Fibroblast of lung (primary cell): ENCODE measurements at regions not wholly inside any gene's neighbourhood (a gene's known extent, or its start where the extent isn't known, plus 50 kb on each side); places are given as distances from the start of the nearest gene placed in this dataset.

ENCODE experiments used
- DNase-seq, 2 donors: peaks; one replicate each; pipeline versions ENCODE4 v3.0.0 to v3.0.0-alpha.2; 2010; ENCODE audit warnings: low read depth in 2 of 2
- H2AFZ ChIP-seq: 2 replicates; pipeline ENCODE4 v1.5.1; 2012; ENCODE audit warnings: low read length, control low read depth, inconsistent platforms
- H3K27ac ChIP-seq: 2 replicates; pipeline ENCODE4 v1.5.1; 2011; ENCODE audit warnings: low read length, control low read depth; ENCODE audit not compliant: insufficient read depth
- H3K27me3 ChIP-seq: 2 replicates; pipeline ENCODE4 v1.5.1; 2011; ENCODE audit warnings: mild to moderate bottlenecking, low read length; ENCODE audit not compliant: control insufficient read depth, insufficient read depth
- H3K36me3 ChIP-seq: 2 replicates; pipeline ENCODE4 v1.5.1; 2011; ENCODE audit warnings: low read length; ENCODE audit not compliant: control insufficient read depth, insufficient read depth
- H3K4me1 ChIP-seq: 2 replicates; pipeline ENCODE4 v1.5.1; 2011; ENCODE audit warnings: low read length; ENCODE audit not compliant: control insufficient read depth, insufficient read depth; ENCODE audit errors: extremely low read depth
- H3K4me2 ChIP-seq: 2 replicates; pipeline ENCODE4 v1.5.1; 2011; ENCODE audit warnings: low read length, control low read depth; ENCODE audit not compliant: insufficient read depth; ENCODE audit errors: extremely low read depth
- H3K4me3 ChIP-seq, 4 experiments: fragments of 200-600 bp in 1 of 4; sonication (generic) in 1 of 4; replicated peaks in 1 of 4; 2 replicates each; pipeline ENCODE4 v1.5.1; 2011 to 2016; ENCODE audit warnings: low read length in 4 of 4, low read depth in 3 of 4, mild to moderate bottlenecking in 3 of 4, control low read depth in 2 of 4, inconsistent platforms in 1 of 4, mixed read lengths in 1 of 4; ENCODE audit not compliant: insufficient read depth in 1 of 4; ENCODE audit errors: control extremely low read depth in 1 of 4
- H3K79me2 ChIP-seq: 2 replicates; pipeline ENCODE4 v1.5.1; 2012; ENCODE audit warnings: mild to moderate bottlenecking, low read length, inconsistent platforms; ENCODE audit not compliant: control insufficient read depth, insufficient read depth
- H3K9ac ChIP-seq: 2 replicates; pipeline ENCODE4 v1.5.1; 2011; ENCODE audit warnings: mild to moderate bottlenecking, low read length, control low read depth; ENCODE audit not compliant: insufficient read depth
- H3K9me3 ChIP-seq: 2 replicates; pipeline ENCODE4 v1.5.1; 2012; ENCODE audit warnings: low read depth, low read length; ENCODE audit not compliant: control insufficient read depth, insufficient read depth
- H4K20me1 ChIP-seq: 2 replicates; pipeline ENCODE4 v1.5.1; 2011; ENCODE audit warnings: low read length; ENCODE audit not compliant: control insufficient read depth, insufficient read depth; ENCODE audit errors: extremely low read depth
- EZH2 ChIP-seq: IDR thresholded peaks from 2 replicates; pipeline ENCODE4 v1.5.1; 2012; ENCODE audit warnings: low read length, control low read depth, mild to moderate bottlenecking; ENCODE audit errors: missing control alignments
- TF ChIP-seq, protein P1 (sequence below), 2 donors: IDR thresholded peaks in 1 of 2; conservative IDR thresholded peaks in 1 of 2; 1 replicate in 1 of 2; 2 replicates in 1 of 2; pipeline ENCODE4 v1.5.1; 2011 to 2012; ENCODE audit warnings: low read length in 2 of 2, control low read depth in 1 of 2, inconsistent platforms in 1 of 2, low read depth in 1 of 2, mild to moderate bottlenecking in 1 of 2

DNA sequence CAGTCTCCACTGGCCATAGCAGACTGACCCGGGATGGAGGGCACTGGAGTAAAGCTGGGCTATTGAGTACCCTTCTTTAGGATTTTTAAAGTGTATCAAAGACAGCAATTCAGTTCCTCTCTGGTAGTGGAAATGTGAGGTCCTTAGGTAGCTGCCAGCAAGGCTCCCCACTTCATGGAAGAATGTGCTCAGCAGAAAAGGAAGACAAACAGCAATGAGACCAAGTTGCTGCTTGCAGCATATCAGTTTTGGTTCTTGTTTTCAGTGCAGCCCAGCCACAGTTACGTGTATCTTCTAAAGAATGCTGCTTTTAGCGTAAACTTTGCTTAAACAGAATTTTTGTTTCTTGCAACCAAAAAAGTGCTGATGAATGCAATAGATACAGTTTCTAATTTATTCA, 374.0 kb upstream of the CBLB start:
- TF ChIP-seq, protein P1, sequence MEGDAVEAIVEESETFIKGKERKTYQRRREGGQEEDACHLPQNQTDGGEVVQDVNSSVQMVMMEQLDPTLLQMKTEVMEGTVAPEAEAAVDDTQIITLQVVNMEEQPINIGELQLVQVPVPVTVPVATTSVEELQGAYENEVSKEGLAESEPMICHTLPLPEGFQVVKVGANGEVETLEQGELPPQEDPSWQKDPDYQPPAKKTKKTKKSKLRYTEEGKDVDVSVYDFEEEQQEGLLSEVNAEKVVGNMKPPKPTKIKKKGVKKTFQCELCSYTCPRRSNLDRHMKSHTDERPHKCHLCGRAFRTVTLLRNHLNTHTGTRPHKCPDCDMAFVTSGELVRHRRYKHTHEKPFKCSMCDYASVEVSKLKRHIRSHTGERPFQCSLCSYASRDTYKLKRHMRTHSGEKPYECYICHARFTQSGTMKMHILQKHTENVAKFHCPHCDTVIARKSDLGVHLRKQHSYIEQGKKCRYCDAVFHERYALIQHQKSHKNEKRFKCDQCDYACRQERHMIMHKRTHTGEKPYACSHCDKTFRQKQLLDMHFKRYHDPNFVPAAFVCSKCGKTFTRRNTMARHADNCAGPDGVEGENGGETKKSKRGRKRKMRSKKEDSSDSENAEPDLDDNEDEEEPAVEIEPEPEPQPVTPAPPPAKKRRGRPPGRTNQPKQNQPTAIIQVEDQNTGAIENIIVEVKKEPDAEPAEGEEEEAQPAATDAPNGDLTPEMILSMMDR (conservative IDR thresholded peaks at IDR 0.05 in 1 of 2, IDR thresholded peaks at IDR 0.05 in 1 of 2; ENCODE audit: low read depth in 1 of 2, low read length in 2 of 2), result no peak
- no peak for TF ChIP-seq EZH2

DNA sequence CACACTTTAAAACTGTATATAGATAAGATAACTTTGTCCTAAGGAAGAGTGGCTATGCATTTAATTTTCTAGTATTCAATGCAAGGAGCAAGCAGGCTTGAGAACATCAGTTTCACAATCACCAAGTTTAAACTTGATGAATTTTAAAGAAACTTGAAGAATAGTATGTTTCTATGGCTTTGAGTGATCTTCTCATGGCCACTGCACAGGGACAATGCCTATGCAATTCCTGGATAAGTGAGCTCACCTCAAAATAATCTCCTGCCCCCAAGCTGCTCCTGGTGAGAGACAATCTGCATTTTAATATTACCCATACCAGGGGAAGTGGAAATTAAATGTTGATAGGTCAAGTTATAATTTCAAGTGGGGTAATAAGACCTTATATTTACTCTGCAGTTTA, 376.6 kb upstream of the CBLB start:
- no peak for DNase-seq
- no peaks in the 10 kb centered on the region for H3K79me2 ChIP-seq
- H3K27ac ChIP-seq, result no peak overlapping the region
- H3K9ac ChIP-seq, result no peak overlapping the region
- H3K36me3 ChIP-seq, result no peaks in the 10 kb centered on the region
- H3K4me3 ChIP-seq, result no peak overlapping the region
- TF ChIP-seq, protein P1 (conservative IDR thresholded peaks at IDR 0.05 in 1 of 2, IDR thresholded peaks at IDR 0.05 in 1 of 2; ENCODE audit: low read depth in 1 of 2, low read length in 2 of 2), result no peak
- no peak for TF ChIP-seq EZH2
- no peak overlapping the region for H3K4me2 ChIP-seq
- H4K20me1 ChIP-seq, result no peaks in the 10 kb centered on the region
- no peaks in the 10 kb centered on the region for H3K27me3 ChIP-seq
- H3K4me1 ChIP-seq, result no peaks in the 10 kb centered on the region
- H2AFZ ChIP-seq, result no peak overlapping the region
- no peaks in the 10 kb centered on the region for H3K9me3 ChIP-seq

More for the DNA sequence above, 374.0 kb upstream of the CBLB start:
- Histone ChIP-seq H3K36me3 (no peaks in the 10 kb centered on the region), H3K4me2 (no peak overlapping the region), H2AFZ (no peak overlapping the region), H3K27ac (no peak overlapping the region), H3K4me1 (no peaks in the 10 kb centered on the region), H3K9me3 (no peaks in the 10 kb centered on the region), H3K4me3 (no peak overlapping the region), H3K79me2 (no peaks in the 10 kb centered on the region), H4K20me1 (no peaks in the 10 kb centered on the region), H3K27me3 (no peaks in the 10 kb centered on the region), H3K9ac (no peak overlapping the region)
- no peak for DNase-seq

DNA sequence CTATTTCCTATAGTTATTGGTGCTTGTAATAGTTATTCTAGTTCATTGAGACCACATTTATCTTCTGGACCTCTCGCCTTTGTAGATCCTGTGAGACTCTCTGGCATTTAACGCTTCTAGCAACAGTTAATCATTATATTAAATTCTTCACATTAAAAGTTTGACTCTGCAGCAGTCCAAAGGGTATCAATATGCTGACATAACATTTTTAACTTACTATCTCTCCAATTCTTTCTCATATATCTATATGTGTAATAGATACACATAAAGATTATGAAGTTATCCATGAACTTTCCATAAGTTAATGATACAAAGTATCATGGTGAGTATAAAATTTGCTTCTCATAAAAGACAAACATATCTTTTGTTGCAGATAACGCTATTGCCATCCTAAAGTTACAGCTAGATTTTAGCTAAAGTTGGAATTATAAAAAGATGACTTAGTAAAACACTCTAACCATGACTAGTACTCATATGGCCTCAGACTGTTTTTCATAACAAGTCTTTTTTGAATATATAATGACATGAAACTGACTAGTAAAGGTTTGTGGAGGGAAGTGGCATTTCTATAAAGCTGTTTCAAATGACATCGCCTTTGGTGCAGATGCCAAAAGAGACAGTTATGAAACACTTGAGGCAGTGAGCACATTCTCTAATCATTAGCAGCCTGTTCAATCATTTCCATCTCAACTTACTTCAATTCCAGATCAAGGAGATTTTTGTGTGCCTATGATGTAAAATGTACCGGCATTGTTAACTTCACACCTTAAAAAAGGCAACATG, 379.3 kb upstream of the CBLB start:
- H3K4me2 ChIP-seq, result no peak overlapping the region
- TF ChIP-seq, protein P1 (conservative IDR thresholded peaks at IDR 0.05 in 1 of 2, IDR thresholded peaks at IDR 0.05 in 1 of 2; ENCODE audit: low read depth in 1 of 2, low read length in 2 of 2), result no peak
- no peak for TF ChIP-seq EZH2
- no peaks in the 10 kb centered on the region for H3K9me3 ChIP-seq
- no peak overlapping the region for H3K9ac ChIP-seq
- H3K27me3 ChIP-seq, result no peaks in the 10 kb centered on the region
- H3K79me2 ChIP-seq, result no peaks in the 10 kb centered on the region
- H2AFZ ChIP-seq, result no peak overlapping the region
- no peaks in the 10 kb centered on the region for H3K4me1 ChIP-seq
- H4K20me1 ChIP-seq, result no peaks in the 10 kb centered on the region
- H3K27ac ChIP-seq, result no peak overlapping the region
- H3K36me3 ChIP-seq, result no peaks in the 10 kb centered on the region
- DNase-seq, result peak in 1 of 2 donors; percentile 34
- H3K4me3 ChIP-seq, result no peak overlapping the region
